Stomach (tissue), 4 donors: ENCODE measurements at regions not wholly inside any gene's neighbourhood (a gene's known extent, or its start where the extent isn't known, plus 50 kb on each side); places are given as distances from the start of the nearest gene placed in this dataset.

Experiments
- POLR2A ChIP-seq, 4 donors: fragments of 450-650 bp; IDR thresholded peaks; one replicate each; pipeline ENCODE4 v1.6.1; 2016; ENCODE audit warnings: antibody characterized with exemption in 4 of 4, control low read depth in 2 of 4, mild to moderate bottlenecking in 1 of 4, moderate library complexity in 1 of 4
- POLR2AphosphoS5 ChIP-seq, 3 donors: sonication (generic); formaldehyde crosslinking; IDR thresholded peaks; one replicate each; pipeline ENCODE4 v1.6.1; 2016; ENCODE audit warnings: antibody characterized with exemption in 3 of 3
- TF ChIP-seq, protein P1 (sequence below), 7 experiments: fragments of 450-650 bp in 4 of 7; fragments of 200-600 bp in 3 of 7; sonication (generic) in 3 of 7; IDR thresholded peaks; one replicate each; pipeline ENCODE4 v1.5.1; 2016 to 2019; ENCODE audit warnings: antibody characterized with exemption in 7 of 7, control low read depth in 2 of 7, mild to moderate bottlenecking in 1 of 7

- TF ChIP-seq, protein P1, sequence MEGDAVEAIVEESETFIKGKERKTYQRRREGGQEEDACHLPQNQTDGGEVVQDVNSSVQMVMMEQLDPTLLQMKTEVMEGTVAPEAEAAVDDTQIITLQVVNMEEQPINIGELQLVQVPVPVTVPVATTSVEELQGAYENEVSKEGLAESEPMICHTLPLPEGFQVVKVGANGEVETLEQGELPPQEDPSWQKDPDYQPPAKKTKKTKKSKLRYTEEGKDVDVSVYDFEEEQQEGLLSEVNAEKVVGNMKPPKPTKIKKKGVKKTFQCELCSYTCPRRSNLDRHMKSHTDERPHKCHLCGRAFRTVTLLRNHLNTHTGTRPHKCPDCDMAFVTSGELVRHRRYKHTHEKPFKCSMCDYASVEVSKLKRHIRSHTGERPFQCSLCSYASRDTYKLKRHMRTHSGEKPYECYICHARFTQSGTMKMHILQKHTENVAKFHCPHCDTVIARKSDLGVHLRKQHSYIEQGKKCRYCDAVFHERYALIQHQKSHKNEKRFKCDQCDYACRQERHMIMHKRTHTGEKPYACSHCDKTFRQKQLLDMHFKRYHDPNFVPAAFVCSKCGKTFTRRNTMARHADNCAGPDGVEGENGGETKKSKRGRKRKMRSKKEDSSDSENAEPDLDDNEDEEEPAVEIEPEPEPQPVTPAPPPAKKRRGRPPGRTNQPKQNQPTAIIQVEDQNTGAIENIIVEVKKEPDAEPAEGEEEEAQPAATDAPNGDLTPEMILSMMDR (IDR thresholded peaks at IDR 0.05) = no peak
- no peak for TF ChIP-seq POLR2A (IDR thresholded peaks at IDR 0.05)
- TF ChIP-seq POLR2AphosphoS5 (IDR thresholded peaks at IDR 0.05) = no peak
Measured at GRCh38 chr1:65049941-65050713, 83.8 kb upstream of the JAK1 start.
